IPS-18c (cell line): ENCODE measurements at regions not wholly inside any gene's neighbourhood (a gene's known extent, or its start where the extent isn't known, plus 50 kb on each side); places are given as distances from the start of the nearest gene placed in this dataset.

Source experiments
- H3K4me3 ChIP-seq: 2 replicates; pipeline ENCODE4 v1.7.0; 2013; ENCODE audit warnings: low read depth, mild to moderate bottlenecking, low read length, moderate library complexity; ENCODE audit not compliant: insufficient read depth
- H3K9me3 ChIP-seq: one replicate; pipeline ENCODE4 v1.6.1; 2013; ENCODE audit warnings: mild to moderate bottlenecking, low read length, moderate library complexity; ENCODE audit not compliant: control insufficient read depth, insufficient read depth

DNA sequence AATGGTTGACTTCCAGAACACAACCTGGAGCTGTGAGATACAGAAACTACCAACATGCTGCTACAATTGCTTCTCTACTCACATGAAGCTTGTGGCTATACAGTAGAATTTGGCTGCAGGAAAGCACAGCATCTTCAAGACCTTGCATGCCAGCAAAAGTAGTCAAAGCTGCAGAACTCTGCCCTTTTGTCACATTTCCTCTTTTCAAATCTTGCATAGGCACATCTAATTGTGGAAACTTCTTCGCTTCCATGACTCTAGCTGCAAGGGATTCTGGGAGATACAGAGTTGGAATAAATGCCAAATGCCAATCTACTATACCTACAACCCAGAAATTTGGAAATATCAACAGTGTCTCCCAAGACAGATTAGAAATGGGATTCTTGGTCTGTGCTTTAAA is 462.2 kb downstream of the FOXO1 start:
- Histone ChIP-seq H3K9me3 (no peaks in the 10 kb centered on the region), H3K4me3 (no peak overlapping the region)

DNA sequence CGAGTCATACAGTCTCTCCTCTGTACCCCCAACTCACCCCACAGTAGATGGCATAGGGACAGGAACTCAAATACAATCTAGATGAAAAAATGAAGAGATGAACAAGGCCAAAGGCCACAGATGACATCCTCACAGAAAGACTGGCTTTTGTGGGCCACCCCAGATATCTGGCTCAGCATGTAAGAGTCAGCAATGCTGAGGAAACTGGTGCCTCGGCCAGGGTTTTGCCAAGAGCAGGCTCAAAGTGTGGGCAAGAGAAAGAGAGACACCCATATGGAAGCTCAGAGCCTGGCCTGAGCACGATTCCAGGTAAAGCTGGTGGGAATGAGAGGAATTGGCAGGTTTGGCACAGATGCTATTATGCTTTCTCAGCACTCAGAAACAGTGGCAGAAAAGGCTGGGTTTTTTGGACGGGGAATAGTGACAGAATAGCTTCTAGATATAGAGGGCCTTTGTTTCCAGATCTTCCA is 460.6 kb downstream of the FOXO1 start:
- no peaks in the 10 kb centered on the region for H3K9me3 ChIP-seq
- H3K4me3 ChIP-seq: no peak overlapping the region

DNA sequence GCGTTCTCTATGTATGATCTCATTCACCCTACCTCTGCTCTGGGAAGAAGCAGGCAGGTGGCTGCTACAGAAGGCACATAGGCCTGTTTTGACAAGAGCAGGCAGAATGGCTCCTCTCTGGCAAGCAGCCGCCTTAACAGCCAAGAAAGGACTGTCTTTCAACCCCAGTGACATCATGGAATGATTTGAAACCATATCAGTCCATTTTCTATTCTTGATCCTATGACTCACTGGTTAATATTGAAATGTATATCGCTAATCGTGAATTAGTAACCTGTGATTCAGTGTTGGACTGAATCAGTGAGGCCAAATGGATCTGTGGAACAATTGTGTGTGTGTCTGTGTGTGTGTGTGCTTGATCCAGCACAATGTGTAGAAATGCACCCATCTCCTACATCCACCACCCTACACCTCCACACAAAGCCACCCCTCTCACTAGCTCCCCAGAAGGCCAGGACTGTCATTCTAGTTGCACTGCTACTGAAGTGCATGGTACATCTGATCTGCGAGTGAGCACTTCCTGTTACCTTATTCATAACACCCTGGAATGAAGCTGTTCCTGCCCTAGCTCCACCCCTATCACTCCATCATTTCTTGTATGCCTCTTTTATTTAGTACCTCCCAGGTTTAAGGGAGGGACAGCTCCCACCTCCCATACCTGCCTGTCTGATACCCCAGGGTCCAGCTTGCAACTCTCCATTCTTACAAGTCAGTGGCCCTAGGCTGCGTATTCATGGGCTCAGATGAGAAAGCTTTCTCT is 460.0 kb downstream of the FOXO1 start:
- no peak overlapping the region for H3K4me3 ChIP-seq
- H3K9me3 ChIP-seq: no peaks in the 10 kb centered on the region

DNA sequence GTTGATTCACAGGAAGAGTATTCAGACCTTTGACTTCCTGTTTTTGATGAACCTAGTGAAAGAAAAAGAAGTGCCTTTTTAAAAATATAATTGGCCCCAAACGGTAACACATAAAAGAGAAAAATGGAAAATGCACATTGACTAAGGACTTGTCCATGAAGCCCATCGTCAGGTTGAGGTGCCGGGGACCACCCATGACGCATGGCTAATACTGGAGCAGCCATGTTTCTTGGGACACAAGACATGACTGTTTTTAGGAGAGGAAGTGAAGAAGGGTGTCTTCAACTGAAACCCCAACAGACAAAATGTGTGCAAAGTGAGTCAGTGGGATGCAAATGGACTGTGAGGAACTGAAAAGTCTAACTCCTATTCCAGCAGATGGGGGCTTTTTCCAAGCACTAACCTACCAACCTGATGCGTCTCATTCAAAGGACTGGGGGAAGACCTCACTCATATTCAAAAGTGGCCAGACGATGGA is 459.4 kb downstream of the FOXO1 start:
- no peak overlapping the region for H3K4me3 ChIP-seq
- no peaks in the 10 kb centered on the region for H3K9me3 ChIP-seq

DNA sequence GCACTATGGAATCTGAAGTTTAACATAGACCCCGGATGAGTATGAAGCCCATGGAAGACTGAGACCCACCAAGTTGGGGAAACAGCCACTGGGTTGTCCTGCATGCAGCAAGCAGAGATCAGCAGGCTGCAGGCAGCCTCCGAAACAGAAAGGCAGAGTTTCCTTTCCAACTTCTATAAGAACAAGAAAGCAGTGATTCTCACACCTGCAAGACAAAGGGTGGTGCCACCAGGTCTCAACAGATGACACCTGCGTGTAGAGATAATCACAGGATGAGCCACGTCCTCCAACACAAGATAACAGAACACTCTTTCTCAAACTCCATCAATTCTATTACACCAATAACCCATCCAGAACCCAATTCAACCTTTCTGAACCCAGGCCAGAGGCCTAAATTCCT is 457.9 kb downstream of the FOXO1 start:
- H3K9me3 ChIP-seq: no peaks in the 10 kb centered on the region
- H3K4me3 ChIP-seq: no peak overlapping the region

DNA sequence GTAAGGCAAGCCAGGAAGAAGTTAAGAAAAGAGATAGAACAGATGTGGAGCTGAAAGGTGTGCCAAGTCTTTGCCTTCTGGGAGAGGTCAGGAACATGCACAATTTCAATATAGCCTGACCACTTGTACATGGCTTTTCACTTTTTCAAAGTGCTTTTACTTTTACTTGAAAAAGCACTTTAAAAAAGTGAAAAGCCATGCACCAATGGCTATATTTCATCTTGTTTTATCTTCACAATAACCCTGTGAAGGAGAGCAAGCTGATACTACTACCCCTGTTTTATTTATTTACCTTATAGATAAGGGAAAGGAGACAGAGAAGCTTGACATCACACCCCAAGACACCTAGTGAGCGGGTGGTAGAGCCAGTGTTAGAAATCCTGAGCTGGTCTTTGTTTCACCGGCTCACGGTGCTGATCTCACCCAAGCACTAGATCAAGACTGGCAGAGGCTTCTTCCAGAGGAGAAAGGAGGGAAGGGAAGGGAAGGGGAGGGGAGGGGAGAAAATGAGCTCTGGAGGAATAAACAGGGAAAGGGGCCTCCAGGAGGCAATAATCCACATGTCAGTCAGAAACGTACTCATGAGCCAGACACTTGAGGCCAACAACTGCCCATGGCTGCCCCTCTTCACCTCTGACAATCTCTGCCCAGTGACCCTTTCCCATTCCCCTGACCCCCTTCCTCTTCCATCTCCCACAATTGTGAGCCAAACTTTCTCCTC is 455.4 kb downstream of the FOXO1 start:
- Histone ChIP-seq H3K4me3 (no peak overlapping the region), H3K9me3 (no peaks in the 10 kb centered on the region)

DNA sequence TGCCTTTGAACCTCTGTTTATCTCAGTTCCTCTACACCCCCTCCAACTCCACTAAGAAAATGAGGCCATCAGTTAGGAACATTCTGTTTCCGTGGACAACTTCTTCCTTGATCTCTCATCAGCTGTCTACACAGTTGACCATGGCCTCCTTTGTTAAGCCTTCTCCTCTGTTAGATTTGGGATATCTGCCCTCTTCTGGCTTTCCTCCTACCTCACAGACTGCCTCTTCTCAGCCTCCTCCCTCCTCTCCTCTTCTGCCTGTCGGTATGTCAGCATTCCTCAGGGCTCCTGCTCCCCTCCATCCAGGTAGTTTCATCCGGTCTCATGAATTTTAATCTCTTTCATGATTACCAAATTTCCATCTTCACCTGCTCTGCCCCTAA is 454.9 kb downstream of the FOXO1 start:
- H3K4me3 ChIP-seq: no peak overlapping the region
- H3K9me3 ChIP-seq: no peaks in the 10 kb centered on the region

DNA sequence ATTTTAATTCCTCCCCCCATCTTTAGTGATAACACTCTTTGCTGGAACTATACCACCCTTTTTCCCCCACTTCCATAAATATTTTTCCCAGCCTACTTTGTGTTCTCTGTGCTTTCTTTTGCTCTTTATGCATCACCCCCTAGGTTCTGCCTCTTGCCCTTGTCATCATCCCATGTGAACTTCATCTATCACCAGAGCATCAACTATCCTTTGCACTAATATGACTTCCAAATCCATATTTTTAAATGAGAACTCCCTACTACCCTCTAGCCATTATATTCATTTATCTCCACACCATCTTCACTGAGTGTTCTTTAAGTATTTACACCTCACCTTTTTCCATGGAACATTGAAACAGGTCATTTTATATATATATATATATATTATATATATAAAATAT is 452.7 kb downstream of the FOXO1 start:
- no peaks in the 10 kb centered on the region for H3K9me3 ChIP-seq
- H3K4me3 ChIP-seq: no peak overlapping the region

DNA sequence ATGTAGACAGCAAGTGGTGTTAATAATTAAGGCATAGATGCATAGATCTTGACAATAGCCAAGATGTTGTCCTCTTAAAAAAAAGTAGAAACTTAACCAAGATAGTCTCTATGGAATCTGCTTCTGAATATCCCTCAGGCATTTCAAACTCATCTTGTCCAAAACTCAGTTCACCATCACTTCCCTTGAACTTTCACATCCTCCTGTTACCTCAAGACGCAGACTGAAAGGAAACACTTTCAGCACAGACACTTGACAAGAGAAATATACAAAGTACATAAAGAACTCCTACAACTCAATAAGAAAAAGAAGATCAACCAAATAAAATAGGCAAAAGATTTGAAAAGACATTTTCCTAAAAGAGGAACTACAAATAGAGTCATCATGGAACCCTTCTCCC is 451.1 kb downstream of the FOXO1 start:
- peaks cover 2% of the 10 kb centered on the region for H3K9me3 ChIP-seq
- H3K4me3 ChIP-seq: no peak overlapping the region

DNA sequence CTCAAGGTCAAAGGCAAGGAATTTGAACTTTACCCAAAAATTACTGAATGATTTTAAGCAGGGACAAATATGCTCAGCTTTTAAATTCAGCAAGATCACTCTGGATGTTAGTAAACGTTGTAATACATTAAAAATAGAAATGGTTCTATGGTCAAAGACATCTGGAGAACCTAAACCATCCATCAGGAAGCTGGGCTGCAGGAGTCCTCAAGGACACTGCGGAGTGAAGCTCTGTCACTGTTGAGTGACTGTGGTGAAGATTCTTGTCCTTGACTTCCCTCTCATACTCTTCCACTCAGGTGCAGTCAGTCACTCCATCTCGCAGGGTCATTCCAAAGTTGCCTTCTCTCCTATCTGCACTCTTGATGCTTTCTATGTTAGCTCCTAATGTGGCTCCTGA is 450.7 kb downstream of the FOXO1 start:
- Histone ChIP-seq H3K4me3 (no peak overlapping the region), H3K9me3 (peaks cover 2% of the 10 kb centered on the region)

DNA sequence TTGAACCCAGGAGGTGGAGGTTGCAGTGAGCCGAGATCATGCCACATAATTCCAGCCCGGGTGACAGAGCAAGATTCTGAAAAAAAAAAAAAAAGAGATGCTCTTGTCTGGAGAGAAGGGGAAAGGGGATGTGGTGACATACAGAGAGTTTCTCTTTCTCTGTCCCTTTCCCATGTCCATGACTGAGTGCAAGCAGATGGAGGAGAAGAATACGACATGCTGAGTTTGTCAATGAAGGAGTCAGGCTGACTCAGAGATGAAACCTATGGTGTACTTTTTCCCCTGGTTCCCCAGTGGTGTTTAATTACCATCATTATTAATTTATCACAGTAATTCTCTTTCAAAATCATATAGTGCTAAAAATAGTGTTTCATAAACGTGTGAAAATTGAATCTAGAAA is 448.8 kb downstream of the FOXO1 start:
- Histone ChIP-seq H3K9me3 (peaks cover 2% of the 10 kb centered on the region), H3K4me3 (no peak overlapping the region)

DNA sequence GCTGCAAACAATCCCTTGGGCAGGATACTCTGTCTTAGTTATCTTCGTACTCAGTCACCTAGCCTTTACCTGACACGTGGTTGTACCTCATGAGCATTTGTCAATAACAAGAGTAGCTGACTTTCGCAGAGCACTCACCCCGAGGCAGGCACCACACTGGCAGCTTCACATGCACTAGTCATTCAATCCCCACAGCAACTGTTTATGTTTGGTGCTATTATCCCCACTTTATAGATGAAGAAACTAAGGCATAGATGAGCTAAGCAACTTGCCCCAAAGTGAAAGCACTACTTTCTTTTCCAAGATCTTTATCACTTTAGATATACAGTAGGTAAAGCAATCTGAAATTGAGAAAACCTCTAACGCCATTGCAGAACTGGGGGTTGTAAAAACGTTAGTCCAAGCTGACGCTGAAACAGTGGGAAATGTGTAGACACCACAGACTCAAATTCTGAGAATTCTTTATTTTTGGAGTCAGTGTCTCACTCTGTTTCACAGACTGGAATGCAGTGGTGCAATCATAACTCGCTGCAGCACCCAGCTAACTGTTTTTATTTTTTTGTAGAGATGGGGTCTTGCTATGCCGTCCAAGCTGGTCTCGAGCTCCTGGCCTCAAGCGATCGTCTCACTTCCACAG is 446.0 kb downstream of the FOXO1 start:
- H3K9me3 ChIP-seq: peaks cover 2% of the 10 kb centered on the region
- no peak overlapping the region for H3K4me3 ChIP-seq

DNA sequence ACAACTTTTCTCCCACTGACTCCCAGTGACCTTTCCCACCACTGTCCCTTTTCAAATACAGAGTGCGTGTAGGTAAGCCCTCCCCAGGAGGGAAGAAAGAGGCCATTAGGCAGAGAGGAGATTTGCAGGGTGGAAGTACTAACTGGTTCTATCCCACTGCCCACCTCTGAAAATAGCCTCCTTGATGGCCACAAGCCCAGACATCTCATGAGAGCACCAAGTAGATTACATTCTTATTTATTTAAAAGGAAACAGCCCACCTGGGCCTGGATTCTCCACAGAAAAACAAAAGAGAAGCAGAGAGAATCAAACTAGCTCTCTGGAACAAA is 445.3 kb downstream of the FOXO1 start:
- no peak overlapping the region for H3K4me3 ChIP-seq
- H3K9me3 ChIP-seq: peaks cover 2% of the 10 kb centered on the region

DNA sequence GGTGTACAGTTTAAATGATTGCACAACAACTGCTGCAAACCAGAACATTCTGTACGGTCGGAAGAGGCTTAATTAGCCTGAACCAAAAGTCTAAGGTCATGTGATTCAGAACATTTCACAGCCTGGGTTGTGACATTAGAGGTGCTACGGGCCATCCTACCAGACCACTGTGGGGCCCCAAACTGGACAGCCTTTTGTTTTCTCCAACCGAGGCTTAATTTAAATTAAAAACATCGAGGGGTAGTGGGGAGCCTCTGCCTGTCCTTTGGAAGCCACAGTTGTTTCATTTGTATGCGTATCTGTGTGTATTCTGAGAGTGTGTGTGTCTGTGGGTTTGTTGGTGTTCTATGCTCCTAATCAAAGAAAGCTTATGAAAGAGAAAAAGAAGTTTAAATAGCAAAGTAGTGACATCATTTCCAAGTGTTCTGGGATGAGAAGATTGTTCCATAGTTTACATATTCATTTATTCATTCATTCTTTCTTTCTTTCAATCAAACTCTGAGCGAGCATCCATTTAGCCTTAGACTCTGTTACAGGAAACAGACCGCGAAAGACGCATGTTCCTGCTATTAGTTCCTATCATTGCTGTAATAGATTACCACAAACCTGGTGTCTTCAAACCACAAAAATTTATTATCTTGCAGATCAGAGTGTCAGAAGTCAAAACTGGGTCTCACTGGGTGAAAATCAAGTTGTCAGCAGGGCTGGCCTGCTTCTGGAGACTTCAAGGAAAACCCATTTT is 444.8 kb downstream of the FOXO1 start:
- Histone ChIP-seq H3K9me3 (peaks cover 2% of the 10 kb centered on the region), H3K4me3 (no peak overlapping the region)

DNA sequence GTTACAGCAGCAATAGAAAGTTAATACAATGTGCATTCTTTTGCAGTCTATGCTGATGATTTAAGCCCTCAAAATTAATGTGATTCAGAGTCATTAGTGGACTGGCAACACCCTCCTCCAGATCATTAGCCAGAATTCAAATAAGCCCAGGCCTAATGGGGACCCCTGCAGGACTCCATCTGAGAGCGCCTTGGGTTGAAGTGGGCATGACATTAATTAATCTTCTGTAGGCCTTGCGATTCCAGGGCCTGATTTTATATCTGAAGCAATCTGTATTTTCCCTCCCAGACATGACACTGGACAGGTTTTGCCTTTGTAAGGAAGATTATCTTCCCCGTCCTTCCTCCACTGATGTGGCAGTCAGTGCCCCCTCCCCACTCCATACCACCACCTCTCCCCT is 442.9 kb downstream of the FOXO1 start:
- Histone ChIP-seq H3K4me3 (no peak overlapping the region), H3K9me3 (peaks cover 2% of the 10 kb centered on the region)

DNA sequence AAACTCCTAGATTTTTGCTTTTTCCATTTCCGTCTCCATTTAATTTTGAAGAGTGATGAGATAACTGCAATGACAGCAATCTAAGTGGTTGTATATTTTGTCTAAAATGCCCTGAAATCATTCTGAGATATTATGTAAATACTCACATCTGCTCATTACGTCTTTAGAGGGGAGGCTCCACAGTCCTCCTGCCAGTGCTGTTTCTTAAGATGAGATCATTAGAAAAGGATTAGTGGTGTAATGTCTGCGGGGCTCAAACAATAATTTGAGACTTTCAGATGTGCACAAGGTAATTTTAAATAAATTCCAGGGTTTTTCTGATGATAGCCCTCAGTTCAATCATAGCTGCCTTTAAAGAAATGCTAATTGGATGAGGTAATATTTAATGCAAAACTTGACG is 437.9 kb downstream of the FOXO1 start:
- Histone ChIP-seq H3K9me3 (no peaks in the 10 kb centered on the region), H3K4me3 (no peak overlapping the region)

DNA sequence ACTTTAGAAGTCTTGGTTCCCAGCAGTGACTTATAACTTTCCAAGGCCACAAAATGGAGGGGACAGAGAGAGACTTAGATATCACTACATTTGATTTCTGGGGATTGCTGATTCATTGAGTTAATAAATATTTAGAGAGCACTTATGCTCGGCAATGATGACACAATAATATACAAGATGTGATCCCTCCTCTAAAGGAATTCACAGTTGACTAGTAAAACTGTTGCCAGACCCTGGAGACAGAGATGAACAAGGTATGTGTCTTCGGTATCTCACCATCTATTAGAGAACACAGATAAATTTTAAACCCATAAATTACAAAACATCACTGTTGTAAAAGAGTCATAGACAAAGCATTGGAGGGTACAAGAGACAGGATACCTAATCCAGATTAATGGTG is 437.5 kb downstream of the FOXO1 start:
- H3K9me3 ChIP-seq: no peaks in the 10 kb centered on the region
- no peak overlapping the region for H3K4me3 ChIP-seq
